ENCODE measurements at regions not wholly inside any gene's neighbourhood (a gene's known extent, or its start where the extent isn't known, plus 50 kb on each side); places are given as distances from the start of the nearest gene placed in this dataset.

- Histone ChIP-seq H4K8ac (replicated peaks; ENCODE audit: insufficient read length, low read depth, low read length) (no peak overlapping the region), H2BK5ac (ENCODE audit: insufficient read length, low read length) (no peak overlapping the region), H3K23me2 (ENCODE audit: insufficient read length, low read depth, low read length, poor library complexity, severe bottlenecking) (no peaks in the 10 kb centered on the region), H3K14ac (ENCODE audit: insufficient read depth, low read length) (no peak overlapping the region), H3K4me2 (ENCODE audit: insufficient read depth, insufficient read length, low read length) (no peak overlapping the region), H4K5ac (ENCODE audit: insufficient read length, low read depth, low read length) (no peak overlapping the region), H2BK20ac (ENCODE audit: low read depth, low read length, poor library complexity, severe bottlenecking) (no peak overlapping the region), H3K4me1 (ENCODE audit: insufficient read depth, low read length) (no peaks in the 10 kb centered on the region), H3K79me2 (ENCODE audit: insufficient read depth, low read length) (no peaks in the 10 kb centered on the region), H2AK5ac (ENCODE audit: insufficient read length, low read length) (no peak overlapping the region), H2BK15ac (ENCODE audit: low read depth, low read length) (no peak overlapping the region), H3K27me3 (ENCODE audit: insufficient read depth, low read length) (no peaks in the 10 kb centered on the region; the same call in 1 of the 2 replicates), H3T11ph (ENCODE audit: low read length) (no peak overlapping the region), H3K9ac (ENCODE audit: extremely low read depth, insufficient read length, low read length) (no peak overlapping the region), H3K56ac (ENCODE audit: insufficient read length, low read depth, low read length) (no peak overlapping the region), H4K20me1 (ENCODE audit: control insufficient read depth, insufficient read depth, insufficient read length) (no peaks in the 10 kb centered on the region), H2AFZ (ENCODE audit: low read length) (no peak overlapping the region), H3K27ac (ENCODE audit: insufficient read length, low read depth, low read length) (no peak overlapping the region), H3K18ac (ENCODE audit: insufficient read length, low read depth, low read length) (no peak overlapping the region), H2BK12ac (ENCODE audit: insufficient read length, low read depth, low read length) (no peak overlapping the region), H4K91ac (ENCODE audit: insufficient read length, low read depth, low read length) (no peak overlapping the region), H2BK120ac (ENCODE audit: low read depth, low read length, poor library complexity, severe bottlenecking) (no peak overlapping the region), H3K79me1 (ENCODE audit: insufficient read depth, low read depth, low read length, poor library complexity, severe bottlenecking) (no peaks in the 10 kb centered on the region), H3K4ac (ENCODE audit: low read depth, low read length) (no peak overlapping the region), H3K9me3 (ENCODE audit: control insufficient read depth, low read depth, low read length) (no peaks in the 10 kb centered on the region), H3K23ac (ENCODE audit: insufficient read length, low read depth, low read length) (no peak overlapping the region)
- DNase-seq: no peak
- no peak for TF ChIP-seq CTCF (conservative IDR thresholded peaks at IDR 0.05)
- Mint-ChIP-seq H3K27me3 (ENCODE audit: low read depth) (peaks cover 19% of the 10 kb centered on the region), H3K27ac (no peak overlapping the region), H3K36me3 (ENCODE audit: insufficient read depth in 1 of 3, low read depth in 3 of 3) (no peaks in the 10 kb centered on the region), H3K4me3 (no peak overlapping the region), H3K4me1 (no peaks in the 10 kb centered on the region), H3K9me3 (peaks cover 0 to 1% of the 10 kb centered on the region in 2 experiments; a peak in 1 of 5 replicates)
Observed at GRCh38 chr20:5410470-5410869, 93.7 kb upstream of the PROKR2 start.

All from H9 (cell line).